GM12878 (cell line): ENCODE measurements at regions not wholly inside any gene's neighbourhood (a gene's known extent, or its start where the extent isn't known, plus 50 kb on each side); places are given as distances from the start of the nearest gene placed in this dataset.

Experiments used
- ATAC-seq: fragments of 200-7000 bp; cut with Tn5 transposase; 3 replicates; pipeline ENCODE4 v1.9.1; 2020; ENCODE audit warnings: mild to moderate bottlenecking, moderate library complexity
- BruUV-seq: library from RNA; stranded (reverse); fragments of 400-500 nt; replicated peaks from 2 replicates; lab custom pipeline; 2021; lab: Mats Ljungman, UMichigan
- CTCF ChIA-PET: fragments of 300-600 bp; sonication (Branson Sonifier 250); formaldehyde crosslinking; extraction: SDS; loops from one replicate; lab custom pipeline; 2021; ENCODE audit warnings: inconsistent platforms; lab: Yijun Ruan, JAX
- POLR2A ChIA-PET: fragments of 350-600 bp; formaldehyde crosslinking; extraction: SDS; loops from one replicate; lab custom pipeline; 2021; ENCODE audit warnings: inconsistent platforms; lab: Charles Lee
- RAD21 ChIA-PET: fragments of 300-600 bp; sonication (Branson Sonifier 250); formaldehyde crosslinking; loops from one replicate; lab custom pipeline; 2023; ENCODE audit warnings: antibody characterized with exemption; ENCODE audit not compliant: unreplicated experiment; lab: Charles Lee
- SMC1A ChIA-PET: fragments of 300-600 bp; sonication (Branson Sonifier 250); formaldehyde crosslinking; loops from one replicate; lab custom pipeline; 2023; ENCODE audit not compliant: unreplicated experiment, uncharacterized antibody; lab: Charles Lee
- DNase-seq: peaks from one replicate; pipeline ENCODE4 v3.0.0-alpha.2; 2011; ENCODE audit warnings: low read depth, low spot score
- FAIRE-seq: peaks from 3 replicates; lab custom pipeline; 2011; peaks lifted over from hg19 to GRCh38; lab: Jason Lieb, UNC
- H2AFZ ChIP-seq: 2 replicates; pipeline ENCODE4 v1.6.0; 2011; ENCODE audit warnings: low read depth, low read length, control low read depth; ENCODE audit not compliant: control insufficient read depth
- H3K27ac ChIP-seq: 2 replicates; pipeline ENCODE4 v1.5.1; 2011; ENCODE audit warnings: control low read depth; ENCODE audit not compliant: control insufficient read depth, insufficient read depth
- H3K27me3 ChIP-seq, 2 experiments: replicated peaks in 1 of 2; 2 replicates each; pipeline versions ENCODE4 v1.6.0 to v1.6.1; 2011; ENCODE audit warnings: low read length in 1 of 2; ENCODE audit not compliant: control insufficient read depth in 2 of 2, insufficient read depth in 2 of 2
- H3K36me3 ChIP-seq, 2 experiments: 2 replicates each; pipeline ENCODE4 v1.5.1; 2011; ENCODE audit warnings: low read length in 1 of 2; ENCODE audit not compliant: control insufficient read depth in 2 of 2, insufficient read depth in 2 of 2
- H3K4me1 ChIP-seq: 2 replicates; pipeline ENCODE4 v1.6.1; 2011; ENCODE audit warnings: mild to moderate bottlenecking, low read length, moderate library complexity, mixed read lengths; ENCODE audit not compliant: control insufficient read depth, insufficient read depth
- H3K4me2 ChIP-seq: 2 replicates; pipeline ENCODE4 v1.6.0; 2011; ENCODE audit warnings: control low read depth; ENCODE audit not compliant: control insufficient read depth, insufficient read depth
- H3K4me3 ChIP-seq: fragments of 200-600 bp; sonication (generic); 2 replicates; pipeline ENCODE4 v1.5.1; 2016
- H3K79me2 ChIP-seq: 2 replicates; pipeline ENCODE4 v1.6.0; 2011; ENCODE audit warnings: low read length; ENCODE audit not compliant: control insufficient read depth, insufficient read depth
- H3K9ac ChIP-seq: 2 replicates; pipeline ENCODE4 v1.8.0; 2011; ENCODE audit warnings: low read length, control low read depth, mixed read lengths; ENCODE audit not compliant: control insufficient read depth, insufficient read depth
- H3K9me3 ChIP-seq: replicated peaks from 3 replicates; pipeline ENCODE4 v1.5.1; 2011; ENCODE audit warnings: mild to moderate bottlenecking, low read length; ENCODE audit not compliant: control insufficient read depth, insufficient read depth
- H4K20me1 ChIP-seq: 2 replicates; pipeline ENCODE4 v1.6.0; 2011; ENCODE audit not compliant: control insufficient read depth, insufficient read depth
- CHD2 ChIP-seq: IDR thresholded peaks from 2 replicates; pipeline ENCODE4 v1.6.1; 2011; ENCODE audit warnings: low read depth, low read length, improper control_type of control experiment, borderline replicate concordance
- EGR1 ChIP-seq, 2 experiments: IDR thresholded peaks; 1 replicate in 1 of 2; 2 replicates in 1 of 2; pipeline ENCODE4 v1.6.1; 2011 to 2012; ENCODE audit warnings: low read depth in 2 of 2, low read length in 2 of 2, borderline replicate concordance in 1 of 2, mild to moderate bottlenecking in 1 of 2, moderate library complexity in 1 of 2
- IRF4 ChIP-seq: IDR thresholded peaks from 2 replicates; pipeline ENCODE4 v1.6.1; 2011; ENCODE audit warnings: low read depth, low read length
- NR2C2 ChIP-seq: IDR thresholded peaks from 2 replicates; pipeline ENCODE4 v1.6.1; 2011; ENCODE audit warnings: borderline replicate concordance, low read depth; ENCODE audit not compliant: control insufficient read depth, insufficient read length
- WGBS: methylation state at CpG from one replicate; pipeline ENCODE4 v1.1.6; 2016; ENCODE audit warnings: low lambda C conversion rate; ENCODE audit not compliant: insufficient replicate concordance, insufficient coverage; ENCODE audit errors: missing lambda C conversion rate; 5-methylcytosine and 5-hydroxymethylcytosine counted together
- in situ Hi-C: fragments of 300-500 bp; cut with MboI; formaldehyde crosslinking; loops from 9 replicates; pipeline ENCODE4 v1.14.3; 2018; ENCODE audit warnings: mixed read lengths
- intact Hi-C: fragments of 100-400 bp; cut with micrococcal nuclease; formaldehyde crosslinking; loops from one replicate; pipeline ENCODE4 v1.14.2; 2022; ENCODE audit not compliant: unreplicated experiment
- TF ChIP-seq, protein P1 (sequence below): fragments of 450-650 bp; IDR thresholded peaks from 2 replicates; pipeline ENCODE4 v1.6.1; 2018; ENCODE audit warnings: mild to moderate bottlenecking, low read depth, moderate library complexity; ENCODE audit not compliant: partially characterized antibody

DNA sequence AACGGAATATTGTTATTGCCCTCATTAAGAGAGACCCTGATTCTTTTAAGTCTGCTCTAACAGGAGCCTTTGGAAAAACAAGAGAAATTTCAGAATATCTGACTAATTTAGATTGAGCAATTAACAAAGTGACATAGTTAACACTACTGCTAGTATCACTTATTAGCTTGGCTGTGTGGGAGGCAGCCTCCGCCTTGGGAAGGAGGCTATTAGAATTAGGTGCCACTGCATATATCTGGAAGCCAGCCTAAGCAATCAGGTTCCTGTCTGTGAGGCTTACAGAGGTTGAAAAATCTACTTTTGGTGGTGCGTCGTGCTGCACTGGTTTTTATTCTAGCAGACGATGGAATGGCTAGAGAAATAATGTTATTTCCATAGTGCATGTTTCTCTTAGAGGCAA lies 227.2 kb downstream of the OLFM4 start:
- CTCF ChIA-PET, result interaction anchor here (1.6 kb wide), 1 partner anchor 10 kb away, joined by 4 read pairs; no protein-coding TSS in a partner anchor
- POLR2A ChIA-PET, result no interaction called here
- no peaks in the 10 kb centered on the region for H3K9me3 ChIP-seq

More for the DNA sequence above, 227.2 kb downstream of the OLFM4 start:
- ATAC-seq (no peak), FAIRE-seq (no peak), DNase-seq (no peak)
- H3K79me2 ChIP-seq, result no peaks in the 10 kb centered on the region
- no peak overlapping the region for H2AFZ ChIP-seq
- ChIA-PET RAD21 (no interaction called here), SMC1A (no interaction called here)
- H3K4me3 ChIP-seq, result no peak overlapping the region
- BruUV-seq, result no TSS peak
- no peak overlapping the region for H3K27ac ChIP-seq
- in situ Hi-C loops, result no loop called here
- no peaks in the 10 kb centered on the region for H3K36me3 ChIP-seq
- H3K9ac ChIP-seq, result no peak overlapping the region
- H3K27me3 ChIP-seq, result no peaks in the 10 kb centered on the region
- no peaks in the 10 kb centered on the region for H4K20me1 ChIP-seq
- WGBS, result 47% methylated on average over 5 of the region's 5 CpGs
- no peak overlapping the region for H3K4me2 ChIP-seq
- intact Hi-C loops, result no loop called here
- no peaks in the 10 kb centered on the region for H3K4me1 ChIP-seq
- TF ChIP-seq CHD2 (no peak), NR2C2 (no peak), EGR1 (IDR thresholded peaks at IDR 0.05; ENCODE audit: borderline replicate concordance in 1 of 2, low read depth in 2 of 2, low read length in 2 of 2) (no peak), IRF4 (no peak)
- TF ChIP-seq, protein P1, sequence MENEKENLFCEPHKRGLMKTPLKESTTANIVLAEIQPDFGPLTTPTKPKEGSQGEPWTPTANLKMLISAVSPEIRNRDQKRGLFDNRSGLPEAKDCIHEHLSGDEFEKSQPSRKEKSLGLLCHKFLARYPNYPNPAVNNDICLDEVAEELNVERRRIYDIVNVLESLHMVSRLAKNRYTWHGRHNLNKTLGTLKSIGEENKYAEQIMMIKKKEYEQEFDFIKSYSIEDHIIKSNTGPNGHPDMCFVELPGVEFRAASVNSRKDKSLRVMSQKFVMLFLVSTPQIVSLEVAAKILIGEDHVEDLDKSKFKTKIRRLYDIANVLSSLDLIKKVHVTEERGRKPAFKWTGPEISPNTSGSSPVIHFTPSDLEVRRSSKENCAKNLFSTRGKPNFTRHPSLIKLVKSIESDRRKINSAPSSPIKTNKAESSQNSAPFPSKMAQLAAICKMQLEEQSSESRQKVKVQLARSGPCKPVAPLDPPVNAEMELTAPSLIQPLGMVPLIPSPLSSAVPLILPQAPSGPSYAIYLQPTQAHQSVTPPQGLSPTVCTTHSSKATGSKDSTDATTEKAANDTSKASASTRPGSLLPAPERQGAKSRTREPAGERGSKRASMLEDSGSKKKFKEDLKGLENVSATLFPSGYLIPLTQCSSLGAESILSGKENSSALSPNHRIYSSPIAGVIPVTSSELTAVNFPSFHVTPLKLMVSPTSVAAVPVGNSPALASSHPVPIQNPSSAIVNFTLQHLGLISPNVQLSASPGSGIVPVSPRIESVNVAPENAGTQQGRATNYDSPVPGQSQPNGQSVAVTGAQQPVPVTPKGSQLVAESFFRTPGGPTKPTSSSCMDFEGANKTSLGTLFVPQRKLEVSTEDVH, result no peak
- TF ChIP-seq, all 136 proteins: peak for 0
